K562 (cell line): ENCODE measurements at regions not wholly inside any gene's neighbourhood (a gene's known extent, or its start where the extent isn't known, plus 50 kb on each side); places are given as distances from the start of the nearest gene placed in this dataset.

Experiments
- ATAC-seq: fragments of 200-7000 bp; cut with Tn5 transposase; 3 replicates; pipeline ENCODE4 v1.9.1; 2020; ENCODE audit warnings: moderate library complexity
- BruUV-seq: library from RNA; stranded (reverse); fragments of 400-500 nt; replicated peaks from 2 replicates; lab custom pipeline; 2021; lab: Mats Ljungman, UMichigan
- CTCF ChIA-PET: fragments of 300-600 bp; formaldehyde crosslinking; extraction: SDS; loops from one replicate; lab custom pipeline; 2021; ENCODE audit warnings: low intra/inter-chr PET ratio; lab: Yijun Ruan, JAX
- POLR2A ChIA-PET: fragments of 300-600, 350-650 bp; sonication (Branson Sonifier 250); formaldehyde crosslinking; extraction: SDS; loops from one replicate; lab custom pipeline; 2021; ENCODE audit warnings: antibody characterized with exemption, inconsistent platforms; lab: Yijun Ruan, JAX
- DNase-seq, 4 experiments: peaks; one replicate each; pipeline versions ENCODE4 v3.0.0 to v3.0.0-alpha.2; 2011 to 2018; ENCODE audit warnings: low spot score in 3 of 4, mixed read lengths in 3 of 4; ENCODE audit errors: extremely low read depth in 1 of 4
- FAIRE-seq: peaks from 2 replicates; lab custom pipeline; 2011; peaks lifted over from hg19 to GRCh38; lab: Jason Lieb, UNC
- H2AFZ ChIP-seq: 2 replicates; pipeline ENCODE4 v1.6.0; 2011; ENCODE audit warnings: low read depth, low read length, control low read depth, inconsistent platforms
- H3K27ac ChIP-seq: fragments of 200-600 bp; 3 replicates; pipeline ENCODE4 v1.8.0; 2011; ENCODE audit warnings: low read depth, mild to moderate bottlenecking, control low read depth, inconsistent platforms, low read length, moderate library complexity, mixed read lengths; ENCODE audit errors: extremely low read depth
- H3K27me3 ChIP-seq, 2 experiments: fragments of 300-600 bp in 1 of 2; 2 replicates in 1 of 2; 3 replicates in 1 of 2; pipeline versions ENCODE4 v1.6.0 to v1.8.0; 2011; ENCODE audit warnings: inconsistent platforms in 2 of 2, low read length in 2 of 2, mild to moderate bottlenecking in 1 of 2, mixed read lengths in 1 of 2, moderate library complexity in 1 of 2; ENCODE audit not compliant: control insufficient read depth in 2 of 2, insufficient read depth in 2 of 2
- H3K36me3 ChIP-seq: fragments of 300-600 bp; 3 replicates; pipeline ENCODE4 v1.8.0; 2011; ENCODE audit warnings: mild to moderate bottlenecking, low read length, inconsistent platforms; ENCODE audit not compliant: control insufficient read depth, insufficient read depth
- H3K4me1 ChIP-seq, 2 experiments: fragments of 200-600 bp in 1 of 2; replicated peaks in 1 of 2; 2 replicates in 1 of 2; 3 replicates in 1 of 2; pipeline versions ENCODE4 v1.5.1 to v1.8.0; 2011; ENCODE audit warnings: inconsistent platforms in 2 of 2, low read length in 2 of 2, mild to moderate bottlenecking in 1 of 2, mixed read lengths in 1 of 2, moderate library complexity in 1 of 2; ENCODE audit not compliant: control insufficient read depth in 2 of 2, insufficient read depth in 2 of 2
- H3K4me2 ChIP-seq: 2 replicates; pipeline ENCODE4 v1.6.1; 2011; ENCODE audit warnings: low read length, control low read depth, inconsistent platforms, mixed read lengths; ENCODE audit not compliant: insufficient read depth
- H3K4me3 ChIP-seq: fragments of 200-600 bp; sonication (generic), shearing (Covaris generic); 2 replicates; pipeline ENCODE4 v1.5.1; 2016; ENCODE audit warnings: control low read depth, inconsistent platforms
- H3K79me2 ChIP-seq: fragments of 200-600 bp; 3 replicates; pipeline ENCODE4 v1.8.0; 2011; ENCODE audit warnings: low read length, inconsistent platforms; ENCODE audit not compliant: control insufficient read depth, insufficient read depth
- H3K9ac ChIP-seq, 2 experiments: 2 replicates each; pipeline versions ENCODE4 v1.6.0 to v1.6.1; 2011; ENCODE audit warnings: low read depth in 2 of 2, low read length in 2 of 2, control low read depth in 1 of 2, inconsistent platforms in 1 of 2, mild to moderate bottlenecking in 1 of 2, mixed read lengths in 1 of 2; ENCODE audit not compliant: insufficient read depth in 1 of 2
- H3K9me1 ChIP-seq: one replicate; pipeline ENCODE4 v1.6.0; 2011; ENCODE audit warnings: inconsistent platforms, mild to moderate bottlenecking, low read length, moderate library complexity; ENCODE audit not compliant: control insufficient read depth, insufficient read depth
- H3K9me3 ChIP-seq: replicated peaks from 2 replicates; pipeline ENCODE4 v1.5.1; 2011; ENCODE audit warnings: low read depth, low read length, inconsistent platforms; ENCODE audit not compliant: control insufficient read depth, insufficient read depth
- H4K20me1 ChIP-seq: replicated peaks from 2 replicates; pipeline ENCODE4 v1.6.1; 2011; ENCODE audit warnings: low read length, inconsistent platforms, mixed read lengths; ENCODE audit not compliant: control insufficient read depth, insufficient read depth
- CREBBP ChIP-seq: IDR thresholded peaks from one replicate; pipeline ENCODE4 v1.6.1; 2012; ENCODE audit warnings: low read depth, mild to moderate bottlenecking, control low read depth, inconsistent platforms, low read length
- FOXJ3 ChIP-seq: sonication (generic); formaldehyde crosslinking; IDR thresholded peaks from 2 replicates; pipeline ENCODE4 v1.4.0; 2020; ENCODE audit warnings: mild to moderate bottlenecking, missing genetic modification reagents
- MTA1 ChIP-seq: fragments of 450-650 bp; IDR thresholded peaks from 2 replicates; pipeline ENCODE4 v1.6.1; 2017; ENCODE audit warnings: borderline replicate concordance
- ZBTB8A ChIP-seq: fragments of 450-650 bp; IDR thresholded peaks from 2 replicates; pipeline ENCODE4 v1.6.1; 2018; ENCODE audit warnings: mild to moderate bottlenecking, moderate library complexity; ENCODE audit not compliant: partially characterized antibody
- ZNF174 ChIP-seq: fragments of 250-450 bp; sonication (Bioruptor Pico); IDR thresholded peaks from 2 replicates; pipeline ENCODE4 v1.4.0; 2020; ENCODE audit warnings: mild to moderate bottlenecking
- ZNF324 ChIP-seq: fragments of 250-450 bp; sonication (Bioruptor Pico); IDR thresholded peaks from 2 replicates; pipeline ENCODE4 v1.4.0; 2020; ENCODE audit warnings: mild to moderate bottlenecking
- ZZZ3 ChIP-seq: fragments of 450-650 bp; IDR thresholded peaks from 2 replicates; pipeline ENCODE4 v1.6.1; 2016; ENCODE audit warnings: antibody characterized with exemption, mild to moderate bottlenecking, moderate library complexity
- WGBS: fragments of 100-300 bp; shearing (Covaris generic); methylation state at CpG from one replicate; pipeline ENCODE4 v1.1.6; 2016; ENCODE audit warnings: low coverage, mixed read lengths; ENCODE audit not compliant: insufficient coverage; ENCODE audit errors: missing lambda C conversion rate; 5-methylcytosine and 5-hydroxymethylcytosine counted together
- in situ Hi-C: fragments of 300-500 bp; cut with MboI; formaldehyde crosslinking; loops from 4 replicates; pipeline ENCODE4 v1.15.0; 2018; ENCODE audit warnings: inconsistent platforms, mixed read lengths
- intact Hi-C: fragments of 100-400 bp; cut with micrococcal nuclease; formaldehyde crosslinking; loops from 2 replicates; pipeline ENCODE4 v1.14.2; 2022
- TF ChIP-seq, protein P1 (sequence below): fragments of 450-650 bp; IDR thresholded peaks from 2 replicates; pipeline ENCODE4 v1.6.1; 2018; ENCODE audit not compliant: partially characterized antibody
- TF ChIP-seq, protein P2 (sequence below): sonication (generic); formaldehyde crosslinking; IDR thresholded peaks from 2 replicates; pipeline ENCODE4 v1.4.0; 2020; ENCODE audit warnings: mild to moderate bottlenecking, missing genetic modification reagents
- TF ChIP-seq, protein P3 (sequence below): fragments of 250-450 bp; sonication (Bioruptor Pico); IDR thresholded peaks from 2 replicates; pipeline ENCODE4 v1.4.0; 2020; ENCODE audit warnings: borderline replicate concordance

DNA sequence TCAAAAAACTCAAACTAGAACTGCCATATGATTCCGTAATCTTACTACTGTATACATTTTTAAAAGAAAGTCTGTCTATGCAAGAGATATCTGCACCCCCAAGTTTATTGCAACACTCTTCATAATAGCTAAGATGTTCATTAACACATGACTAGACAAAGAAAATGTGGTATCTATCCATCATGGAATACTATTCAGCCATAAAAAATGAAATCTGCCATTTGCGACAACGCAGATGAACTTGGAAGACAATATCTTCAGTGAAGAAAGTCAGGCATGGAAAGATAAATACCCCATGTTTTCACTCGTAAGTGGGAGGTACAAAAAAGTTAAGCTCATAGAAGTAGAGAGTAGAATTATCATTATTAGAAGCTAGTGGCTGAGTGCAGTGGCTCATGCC, 87.3 kb upstream of the DHRSX start (continued):
- TF ChIP-seq, protein P1, sequence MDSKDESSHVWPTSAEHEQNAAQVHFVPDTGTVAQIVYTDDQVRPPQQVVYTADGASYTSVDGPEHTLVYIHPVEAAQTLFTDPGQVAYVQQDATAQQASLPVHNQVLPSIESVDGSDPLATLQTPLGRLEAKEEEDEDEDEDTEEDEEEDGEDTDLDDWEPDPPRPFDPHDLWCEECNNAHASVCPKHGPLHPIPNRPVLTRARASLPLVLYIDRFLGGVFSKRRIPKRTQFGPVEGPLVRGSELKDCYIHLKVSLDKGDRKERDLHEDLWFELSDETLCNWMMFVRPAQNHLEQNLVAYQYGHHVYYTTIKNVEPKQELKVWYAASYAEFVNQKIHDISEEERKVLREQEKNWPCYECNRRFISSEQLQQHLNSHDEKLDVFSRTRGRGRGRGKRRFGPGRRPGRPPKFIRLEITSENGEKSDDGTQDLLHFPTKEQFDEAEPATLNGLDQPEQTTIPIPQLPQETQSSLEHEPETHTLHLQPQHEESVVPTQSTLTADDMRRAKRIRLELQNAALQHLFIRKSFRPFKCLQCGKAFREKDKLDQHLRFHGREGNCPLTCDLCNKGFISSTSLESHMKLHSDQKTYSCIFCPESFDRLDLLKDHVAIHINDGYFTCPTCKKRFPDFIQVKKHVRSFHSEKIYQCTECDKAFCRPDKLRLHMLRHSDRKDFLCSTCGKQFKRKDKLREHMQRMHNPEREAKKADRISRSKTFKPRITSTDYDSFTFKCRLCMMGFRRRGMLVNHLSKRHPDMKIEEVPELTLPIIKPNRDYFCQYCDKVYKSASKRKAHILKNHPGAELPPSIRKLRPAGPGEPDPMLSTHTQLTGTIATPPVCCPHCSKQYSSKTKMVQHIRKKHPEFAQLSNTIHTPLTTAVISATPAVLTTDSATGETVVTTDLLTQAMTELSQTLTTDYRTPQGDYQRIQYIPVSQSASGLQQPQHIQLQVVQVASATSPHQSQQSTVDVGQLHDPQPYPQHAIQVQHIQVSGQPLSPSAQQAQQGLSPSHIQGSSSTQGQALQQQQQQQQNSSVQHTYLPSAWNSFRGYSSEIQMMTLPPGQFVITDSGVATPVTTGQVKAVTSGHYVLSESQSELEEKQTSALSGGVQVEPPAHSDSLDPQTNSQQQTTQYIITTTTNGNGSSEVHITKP: no peak
- TF ChIP-seq ZZZ3: no peak
- TF ChIP-seq, protein P2, sequence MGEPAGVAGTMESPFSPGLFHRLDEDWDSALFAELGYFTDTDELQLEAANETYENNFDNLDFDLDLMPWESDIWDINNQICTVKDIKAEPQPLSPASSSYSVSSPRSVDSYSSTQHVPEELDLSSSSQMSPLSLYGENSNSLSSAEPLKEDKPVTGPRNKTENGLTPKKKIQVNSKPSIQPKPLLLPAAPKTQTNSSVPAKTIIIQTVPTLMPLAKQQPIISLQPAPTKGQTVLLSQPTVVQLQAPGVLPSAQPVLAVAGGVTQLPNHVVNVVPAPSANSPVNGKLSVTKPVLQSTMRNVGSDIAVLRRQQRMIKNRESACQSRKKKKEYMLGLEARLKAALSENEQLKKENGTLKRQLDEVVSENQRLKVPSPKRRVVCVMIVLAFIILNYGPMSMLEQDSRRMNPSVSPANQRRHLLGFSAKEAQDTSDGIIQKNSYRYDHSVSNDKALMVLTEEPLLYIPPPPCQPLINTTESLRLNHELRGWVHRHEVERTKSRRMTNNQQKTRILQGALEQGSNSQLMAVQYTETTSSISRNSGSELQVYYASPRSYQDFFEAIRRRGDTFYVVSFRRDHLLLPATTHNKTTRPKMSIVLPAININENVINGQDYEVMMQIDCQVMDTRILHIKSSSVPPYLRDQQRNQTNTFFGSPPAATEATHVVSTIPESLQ: no peak

DNA sequence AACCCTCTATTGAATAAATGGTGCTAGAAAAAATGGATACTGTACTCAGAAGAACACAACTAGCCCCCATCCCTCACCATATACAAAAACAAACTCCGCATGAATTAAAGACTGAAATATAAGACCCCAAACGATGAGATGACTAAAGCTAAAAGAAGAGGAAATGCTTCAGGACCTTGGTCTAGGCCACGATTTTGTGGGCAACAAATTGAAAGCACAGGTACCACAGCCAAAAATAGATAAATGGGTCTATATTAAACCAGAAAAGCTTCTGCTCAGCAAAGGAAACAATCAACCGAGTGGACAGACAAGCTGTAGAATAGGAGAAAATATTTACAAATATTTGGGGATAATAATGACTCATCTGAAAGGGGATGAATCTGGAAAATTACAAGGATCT, 86.4 kb upstream of the DHRSX start:
- CTCF ChIA-PET: no interaction called here
- ATAC-seq (no peak), DNase-seq (no peak), FAIRE-seq (no peak)
- Histone ChIP-seq H3K9me3 (no peaks in the 10 kb centered on the region), H3K9me1 (no peaks in the 10 kb centered on the region), H3K36me3 (no peaks in the 10 kb centered on the region), H3K27me3 (peaks cover 2 to 25% of the 10 kb centered on the region in 2 experiments; a peak in 3 of 5 replicates), H4K20me1 (0 out of 2 replicates have a peak, but pooled peaks cover 4% of the 10 kb centered on the region), H3K9ac (no peak overlapping the region), H3K4me1 (no peaks in the 10 kb centered on the region), H2AFZ (no peak overlapping the region), H3K27ac (no peak overlapping the region), H3K4me2 (no peak overlapping the region), H3K79me2 (no peaks in the 10 kb centered on the region), H3K4me3 (no peak overlapping the region)
- no peak for TF ChIP-seq ZNF174 (CRISPR knock-in tag)
- no peak for TF ChIP-seq ZBTB8A
- TF ChIP-seq, protein P3, sequence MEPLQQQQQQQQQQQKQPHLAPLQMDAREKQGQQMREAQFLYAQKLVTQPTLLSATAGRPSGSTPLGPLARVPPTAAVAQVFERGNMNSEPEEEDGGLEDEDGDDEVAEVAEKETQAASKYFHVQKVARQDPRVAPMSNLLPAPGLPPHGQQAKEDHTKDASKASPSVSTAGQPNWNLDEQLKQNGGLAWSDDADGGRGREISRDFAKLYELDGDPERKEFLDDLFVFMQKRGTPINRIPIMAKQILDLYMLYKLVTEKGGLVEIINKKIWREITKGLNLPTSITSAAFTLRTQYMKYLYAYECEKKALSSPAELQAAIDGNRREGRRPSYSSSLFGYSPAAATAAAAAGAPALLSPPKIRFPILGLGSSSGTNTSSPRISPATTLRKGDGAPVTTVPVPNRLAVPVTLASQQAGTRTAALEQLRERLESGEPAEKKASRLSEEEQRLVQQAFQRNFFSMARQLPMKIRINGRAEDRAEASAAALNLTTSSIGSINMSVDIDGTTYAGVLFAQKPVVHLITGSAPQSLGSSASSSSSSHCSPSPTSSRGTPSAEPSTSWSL (CRISPR knock-in tag): no peak
- no peak for TF ChIP-seq MTA1
- TF ChIP-seq CREBBP: no peak
- no peak for TF ChIP-seq ZNF324 (CRISPR knock-in tag)
- no peak for TF ChIP-seq FOXJ3 (CRISPR knock-in tag)
- WGBS: 12% methylated on average over 4 of the region's 4 CpGs
- POLR2A ChIA-PET: no interaction called here
- in situ Hi-C loops: loop anchor here (5.0 to 25.0 kb wide), 2 partner anchors 110 to 700 kb away; no protein-coding TSS in a partner anchor
- intact Hi-C loops: no loop called here
- no TSS peak for BruUV-seq
